Stimulated activated CD8-positive, alpha-beta memory T cell treated with anti-CD3 and anti-CD28 coated beads, Interleukin-4, amount 100 ng/mL, for 24 hours (primary cell): ENCODE measurements at regions not wholly inside any gene's neighbourhood (a gene's known extent, or its start where the extent isn't known, plus 50 kb on each side); places are given as distances from the start of the nearest gene placed in this dataset.
"Not testable (repeated sequence)": the region's sequence is repeated elsewhere in the genome, so short reads cannot be mapped to it uniquely, and the experiment has no call there.

ENCODE experiments used
- DNase-seq: peaks from one replicate; pipeline ENCODE4 v3.0.0-alpha.2; 2020; ENCODE audit warnings: low read depth

DNA sequence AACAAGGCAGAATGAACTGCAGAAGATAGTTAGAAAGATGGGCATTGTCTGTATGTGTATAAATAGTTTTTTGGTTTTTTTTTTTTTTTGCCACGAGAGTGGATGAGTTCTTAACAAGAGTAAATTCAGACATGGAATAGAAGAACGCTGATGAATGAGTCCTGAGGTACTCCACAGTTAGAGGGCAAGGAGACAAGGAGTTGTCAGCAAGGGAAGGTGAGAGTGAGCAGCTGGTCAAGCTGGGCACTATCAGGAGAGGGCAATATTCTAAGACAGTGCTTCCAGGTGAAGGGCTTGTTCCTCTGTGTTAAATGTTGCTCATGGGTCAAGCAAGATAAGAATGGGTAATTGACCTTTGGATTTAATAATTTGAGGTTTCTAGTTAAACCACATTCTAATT is 138.6 kb upstream of the FAM78B start:
- no peak for DNase-seq

DNA sequence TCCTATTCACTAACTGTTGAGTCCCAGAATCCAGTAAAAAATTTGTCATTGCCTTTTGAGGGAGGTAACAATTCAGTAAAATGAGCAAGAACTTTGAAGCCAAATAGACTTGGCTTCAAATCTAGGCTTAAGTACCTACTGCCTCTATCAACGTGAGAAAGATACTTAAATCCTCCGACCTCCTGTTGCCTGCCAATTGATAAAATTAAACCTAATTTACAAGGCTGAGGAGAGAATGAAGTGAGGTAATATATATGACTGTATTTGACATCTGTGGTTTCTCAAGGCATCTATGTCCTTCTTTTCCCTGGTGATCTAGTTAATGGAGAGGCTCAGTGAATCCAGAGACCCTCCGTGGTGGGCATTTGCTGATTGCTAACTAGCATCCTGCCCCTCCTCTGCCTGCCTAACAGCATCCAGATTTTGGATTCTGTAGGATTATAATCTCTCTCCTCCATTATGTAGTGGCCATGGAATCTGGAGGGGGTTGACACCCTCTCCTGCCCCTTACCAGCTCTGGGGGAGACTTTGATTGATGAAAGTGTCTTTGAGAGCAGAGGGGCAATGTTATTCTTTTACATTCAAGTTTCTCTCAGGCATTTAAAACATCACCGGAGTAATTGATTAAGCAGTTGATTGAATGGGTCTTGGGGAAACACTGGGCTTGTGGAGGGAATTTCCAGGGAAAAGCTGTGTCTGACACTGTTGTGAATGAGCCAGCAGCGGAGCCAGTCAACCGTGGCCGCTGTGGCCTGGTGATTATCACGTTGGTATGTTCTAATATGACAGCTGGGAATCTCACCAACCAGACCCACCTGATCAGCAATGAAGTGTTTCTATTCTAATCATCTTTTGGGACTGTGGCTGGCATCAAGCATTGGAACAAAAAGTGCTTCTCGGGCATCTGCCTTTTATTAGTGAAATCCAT is 140.7 kb upstream of the FAM78B start:
- DNase-seq = no peak

- not testable (repeated sequence) for DNase-seq
Observed at GRCh38 chr1:166316306-166316705, 149.5 kb upstream of the FAM78B start.

GRCh38 chr1:166322470-166322869 is 155.7 kb upstream of the FAM78B start:
- no peak for DNase-seq

DNA sequence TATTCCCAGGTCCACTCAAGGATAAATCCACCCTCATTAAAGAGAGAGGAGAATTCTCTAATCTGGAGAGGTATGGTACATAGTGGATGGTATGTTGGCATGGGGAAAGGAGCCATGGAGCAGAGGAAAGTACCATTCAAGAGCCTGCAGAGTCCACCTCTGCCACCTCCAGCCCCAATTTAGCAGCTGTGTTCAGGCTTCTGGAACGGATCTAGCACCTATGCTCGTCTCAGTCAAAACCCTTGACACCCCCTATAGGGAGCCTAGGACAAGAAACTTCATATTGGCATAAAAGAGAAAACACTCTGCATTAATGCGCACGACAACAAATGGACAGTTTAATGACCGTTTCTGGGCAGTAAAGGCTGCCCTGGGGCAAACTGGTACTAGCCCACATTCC is 161.1 kb upstream of the FAM78B start:
- no peak for DNase-seq

DNA sequence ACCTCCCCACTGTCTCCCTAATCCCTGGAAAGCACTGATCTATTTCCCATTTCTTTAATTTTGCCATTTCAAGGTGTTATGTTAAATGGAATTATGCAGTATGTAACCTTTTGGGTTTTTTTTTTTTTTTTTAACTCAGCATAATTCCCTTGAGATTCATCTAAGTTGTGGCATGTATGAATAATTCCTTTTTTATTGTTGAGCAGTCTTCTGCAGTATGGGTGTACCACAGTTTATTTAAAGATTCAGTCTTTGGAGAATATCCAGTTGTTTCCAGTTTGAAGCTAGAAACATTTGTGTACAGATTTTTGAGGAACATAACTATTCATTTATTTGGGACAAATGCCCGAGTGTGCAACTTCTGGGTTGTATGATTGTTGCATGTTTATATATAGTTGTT is 162.2 kb upstream of the FAM78B start:
- no peak for DNase-seq

GRCh38 chr1:166330096-166330495 is 163.3 kb upstream of the FAM78B start:
- no peak for DNase-seq

GRCh38 chr1:166338105-166338504 is 171.3 kb upstream of the FAM78B start:
- no peak for DNase-seq

DNA sequence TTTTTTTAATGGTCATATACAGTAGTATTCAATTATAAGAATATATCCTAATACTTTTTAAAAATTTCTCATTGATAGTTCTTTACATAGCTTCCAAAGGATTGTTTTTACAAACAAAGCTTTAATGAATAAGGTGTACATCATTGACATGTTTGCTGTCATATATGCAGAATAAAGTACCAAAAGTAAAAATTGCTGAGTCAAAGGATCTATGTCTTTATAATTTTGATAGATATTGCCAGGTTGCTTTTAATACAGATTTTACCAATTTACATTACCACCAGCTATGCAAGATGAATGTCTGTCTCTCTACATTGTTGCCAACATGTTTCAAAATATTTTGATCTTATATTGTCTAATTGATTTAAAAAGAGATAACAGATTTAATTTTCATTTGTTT is 173.9 kb upstream of the FAM78B start:
- DNase-seq = no peak

DNA sequence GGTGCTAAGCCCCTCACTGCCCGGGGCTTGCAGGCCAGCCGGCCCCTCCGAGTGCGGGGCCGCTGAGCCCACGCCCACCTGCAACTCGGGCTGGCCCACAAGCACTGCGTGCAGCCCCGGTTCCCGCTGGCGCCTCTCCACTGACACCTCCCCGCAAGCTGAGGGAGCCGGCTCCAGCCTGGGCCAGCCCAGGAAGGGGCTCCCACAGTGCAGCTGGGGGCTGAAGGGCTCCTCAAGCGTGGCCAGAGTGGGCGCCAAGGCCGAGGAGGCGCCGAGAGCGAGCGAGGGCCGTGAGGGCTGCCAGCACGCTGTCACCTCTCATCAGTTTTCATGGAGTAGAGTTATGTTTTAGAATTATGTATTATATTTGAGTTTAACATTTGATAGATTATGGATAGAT is 176.5 kb upstream of the FAM78B start:
- no peak for DNase-seq

DNA sequence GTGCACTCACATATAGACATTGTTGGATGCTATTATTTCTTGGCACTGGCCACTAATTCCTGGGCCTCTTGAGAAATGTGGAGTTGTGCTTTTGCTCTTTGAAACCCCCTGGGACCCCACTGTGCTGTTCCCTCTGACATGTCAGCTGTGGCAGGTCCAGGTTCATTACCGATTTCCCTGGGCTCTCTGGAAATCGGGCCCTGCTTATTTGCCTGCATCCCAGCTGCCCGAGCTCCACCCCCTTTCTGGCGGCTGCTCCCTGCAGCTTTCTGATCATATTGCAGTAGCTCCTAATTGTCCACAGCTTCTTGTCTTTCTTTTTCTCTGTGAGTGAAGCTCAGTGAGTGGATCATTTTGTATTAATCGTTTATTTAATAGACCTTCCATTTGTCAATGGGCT is 183.7 kb upstream of the FAM78B start:
- DNase-seq = no peak

GRCh38 chr1:166351676-166352075 is 184.9 kb upstream of the FAM78B start:
- no peak for DNase-seq

DNA sequence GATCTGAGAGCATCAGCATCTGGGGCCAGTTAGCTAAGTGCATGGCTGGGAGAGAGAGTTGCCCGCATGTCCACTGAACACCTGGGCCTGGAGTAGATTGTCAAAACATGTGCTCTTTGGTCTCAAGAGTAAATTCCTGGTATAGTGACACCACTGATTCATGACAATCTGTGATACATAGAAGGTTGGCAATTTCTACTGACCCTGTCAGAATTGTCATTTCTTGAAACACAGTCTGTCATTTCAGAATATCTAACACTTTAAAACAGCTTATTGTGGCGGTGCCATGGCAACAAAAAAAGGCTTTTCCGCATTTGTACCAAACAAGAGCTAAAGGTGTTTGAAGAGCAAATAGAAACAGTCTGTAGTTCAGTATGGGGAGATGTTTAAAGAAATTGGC is 186.4 kb upstream of the FAM78B start:
- no peak for DNase-seq

- no peak for DNase-seq
Observed at GRCh38 chr1:166354406-166354805, 187.6 kb upstream of the FAM78B start.

DNA sequence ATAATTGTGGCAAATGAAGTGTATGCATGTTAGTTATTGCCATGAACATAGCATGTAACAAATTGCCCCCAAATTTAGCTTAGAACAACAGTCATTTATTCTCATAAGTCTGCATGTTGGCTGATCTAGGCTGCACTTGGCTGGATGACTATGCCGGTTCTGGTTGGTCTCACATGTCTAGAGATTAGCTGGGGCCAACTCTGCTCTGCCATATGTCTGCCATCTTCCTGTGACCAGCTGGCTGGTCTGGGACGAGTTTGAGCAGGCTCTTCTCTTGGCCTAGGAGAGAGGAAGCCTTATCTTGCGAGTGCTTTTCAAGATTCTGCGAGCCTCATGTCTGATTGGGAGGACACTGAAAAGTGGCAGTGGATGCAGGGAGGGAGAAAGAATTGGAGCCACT is 198.3 kb upstream of the FAM78B start:
- no peak for DNase-seq

DNA sequence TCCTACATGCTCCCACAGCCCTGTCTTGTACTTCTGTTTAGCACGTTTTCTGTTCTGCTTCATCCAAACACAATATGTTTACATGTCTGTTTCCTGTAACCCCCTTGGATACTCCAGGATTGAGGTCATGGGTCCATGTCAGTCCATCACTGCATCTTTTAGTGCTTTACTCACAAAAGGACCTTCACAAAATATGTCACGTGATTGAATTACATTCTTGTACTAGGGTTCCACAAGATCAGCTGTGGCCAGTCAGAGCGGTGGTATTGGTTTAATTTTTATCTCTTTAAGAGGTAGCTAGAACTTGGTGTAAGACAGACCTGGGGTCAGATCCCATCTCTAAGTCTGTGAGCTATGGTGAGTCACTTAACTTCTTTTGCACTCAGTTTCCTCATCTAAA is 201.2 kb upstream of the FAM78B start:
- DNase-seq = no peak

DNA sequence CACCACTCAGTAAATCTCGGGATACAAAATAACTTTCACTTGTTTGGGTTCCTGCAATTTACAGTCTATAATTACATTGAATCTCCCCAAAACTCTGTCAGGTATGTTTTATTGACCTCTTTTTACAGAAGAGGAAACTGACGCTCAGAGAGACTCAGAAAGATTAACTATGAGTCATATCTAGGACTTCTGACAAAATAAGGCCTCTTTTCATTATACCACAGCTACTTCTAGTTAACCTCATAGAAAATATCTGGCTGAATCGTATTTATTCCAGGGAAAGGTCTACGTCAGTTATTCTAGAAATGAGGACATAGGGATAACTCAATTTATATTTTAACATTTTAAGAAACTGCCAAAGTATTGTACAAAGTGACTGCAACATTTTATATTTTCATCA is 211.1 kb upstream of the FAM78B start:
- DNase-seq = no peak

GRCh38 chr1:166378805-166379204 is 212.0 kb upstream of the FAM78B start:
- no peak for DNase-seq

DNA sequence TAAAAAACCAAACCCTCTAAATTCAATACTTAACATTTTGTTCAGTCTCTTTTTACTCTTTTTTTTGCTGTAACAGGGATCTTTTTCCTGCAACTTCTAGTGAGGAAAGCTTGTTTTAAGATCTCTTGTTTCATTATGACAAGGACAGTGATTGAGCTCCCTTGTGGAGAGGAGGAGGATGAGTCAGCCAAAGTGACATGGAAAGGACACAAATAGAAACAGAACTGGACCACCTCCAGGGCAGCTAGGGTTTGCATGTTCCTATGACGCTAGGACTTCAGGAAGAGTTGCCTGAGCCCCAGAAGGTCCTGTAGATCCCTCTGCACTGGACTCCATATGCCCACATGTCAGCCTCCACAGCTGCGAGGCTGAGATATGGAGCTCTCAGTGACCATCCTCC is 212.6 kb upstream of the FAM78B start:
- no peak for DNase-seq

- no peak for DNase-seq
Observed at GRCh38 chr1:166383137-166383536, 216.3 kb upstream of the FAM78B start.

DNA sequence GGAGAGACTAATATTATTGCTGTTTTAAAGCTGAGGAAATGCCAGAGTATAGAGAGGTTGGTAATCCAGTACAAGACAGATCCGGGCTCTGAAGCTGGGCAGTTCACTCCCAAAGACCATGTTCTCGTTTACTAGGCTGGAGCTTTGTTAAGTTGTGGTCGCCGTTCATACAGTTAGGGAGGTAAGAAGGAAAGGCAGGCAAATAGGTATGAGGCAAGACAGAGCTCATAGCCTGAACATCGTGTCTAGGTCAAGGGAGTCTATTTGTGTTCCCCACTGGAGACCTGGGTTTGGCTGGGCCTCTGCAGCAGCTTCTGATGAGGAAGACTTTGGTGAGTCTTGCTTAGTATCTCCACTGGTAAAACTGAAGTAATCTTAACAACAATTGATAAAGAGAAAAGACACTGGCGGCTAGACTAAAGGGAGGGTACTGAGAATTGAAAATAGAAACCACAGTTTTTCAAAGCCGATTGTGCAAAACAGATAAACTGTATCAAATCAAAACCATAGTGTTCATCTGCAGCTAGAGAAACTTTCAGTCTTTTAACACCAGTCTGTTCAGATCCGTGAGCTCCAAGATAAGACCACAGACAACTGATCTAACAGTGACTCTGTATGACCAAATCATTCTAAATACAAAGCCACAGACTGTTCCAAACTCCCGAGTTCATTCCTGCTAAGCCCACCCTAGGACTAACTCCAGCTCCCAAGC is 217.0 kb upstream of the FAM78B start:
- DNase-seq = no peak

GRCh38 chr1:166384948-166385347 is 218.1 kb upstream of the FAM78B start:
- no peak for DNase-seq

GRCh38 chr1:166390366-166391033 is 223.7 kb upstream of the FAM78B start:
- DNase-seq = no peak
